ENCODE measurements at regions not wholly inside any gene's neighbourhood (a gene's known extent, or its start where the extent isn't known, plus 50 kb on each side); places are given as distances from the start of the nearest gene placed in this dataset.

GRCh38 chr9:82547995-82548394 is 514.9 kb downstream of the RASEF start:
- no peak for DNase-seq (ENCODE audit: low read depth in 2 of 2)

GRCh38 chr9:82549174-82549821 is 513.6 kb downstream of the RASEF start:
- no peak for DNase-seq (ENCODE audit: low read depth in 2 of 2)

DNA sequence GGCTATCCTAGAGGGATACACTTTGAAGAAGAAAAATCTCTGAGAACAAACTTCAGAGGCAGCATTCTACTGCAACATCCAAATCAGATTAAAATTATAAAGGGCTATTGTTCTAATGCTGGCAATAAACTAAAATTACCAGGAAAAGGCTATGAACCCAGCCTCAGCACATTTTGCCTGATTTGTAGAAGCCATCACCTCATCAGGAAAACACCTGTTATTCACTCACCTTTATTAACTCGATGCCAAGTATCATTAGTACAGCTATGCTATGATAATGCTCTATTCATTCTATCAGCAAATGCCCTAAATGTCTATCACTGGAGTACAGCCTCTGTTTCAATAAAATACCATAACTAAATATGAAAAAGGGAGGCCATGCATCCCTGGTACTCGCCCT is 510.2 kb downstream of the RASEF start:
- DNase-seq (ENCODE audit: low read depth in 2 of 2) = peak in 1 of 2 donors; percentile 11

DNA sequence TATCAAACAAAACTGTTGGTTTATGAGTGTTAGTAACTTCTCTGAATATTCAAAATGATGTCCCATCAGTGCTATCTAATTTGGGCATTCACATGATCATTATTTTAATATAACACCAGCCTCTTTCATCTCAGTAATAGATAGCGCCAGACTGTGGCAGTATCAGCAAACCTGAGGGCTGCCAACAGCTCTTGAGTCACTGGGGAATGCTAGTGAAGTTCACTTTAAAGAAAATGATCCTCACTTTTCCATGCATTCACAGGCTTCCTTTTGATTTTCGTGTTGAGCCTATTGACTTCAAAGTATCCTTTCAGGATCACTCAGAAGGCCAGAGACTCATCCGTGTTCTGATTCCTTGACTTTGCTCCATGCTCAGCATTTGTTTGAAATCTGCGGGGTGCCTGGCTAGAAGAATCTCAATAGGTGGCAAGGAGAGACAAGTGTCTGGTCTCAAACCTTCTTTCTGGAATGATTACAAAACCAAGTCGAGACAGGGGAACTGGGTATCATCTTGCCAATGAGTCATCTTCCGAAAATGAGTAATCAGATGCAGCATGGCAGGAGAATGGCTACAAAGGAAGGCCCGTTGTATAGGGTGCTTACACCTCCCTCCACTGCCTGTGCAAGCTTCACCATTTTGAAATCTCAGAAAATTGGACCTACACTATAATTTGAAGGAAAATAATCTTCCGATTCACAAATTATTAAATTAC is 509.1 kb downstream of the RASEF start:
- no peak for DNase-seq (ENCODE audit: low read depth in 2 of 2)

DNA sequence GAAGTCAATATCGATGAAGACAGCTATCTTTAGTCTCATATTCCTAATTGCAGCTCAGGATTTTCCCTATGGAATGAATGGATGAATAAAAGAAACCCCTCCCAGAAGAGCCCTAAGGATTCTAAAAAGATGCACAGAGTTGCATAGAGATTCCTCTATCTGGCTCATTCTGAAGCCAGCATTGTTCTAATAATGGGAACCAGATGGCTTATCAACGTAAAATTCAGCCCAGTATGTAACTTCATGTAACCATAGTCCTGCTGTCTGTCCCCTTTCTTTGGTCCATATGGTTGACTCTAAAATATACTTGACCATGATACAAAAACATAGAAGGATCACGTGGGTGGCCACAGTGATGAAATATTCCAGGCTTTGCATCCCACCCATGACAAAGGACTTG is 508.6 kb downstream of the RASEF start:
- DNase-seq (ENCODE audit: low read depth in 2 of 2) = no peak

- no peak for DNase-seq (ENCODE audit: low read depth in 2 of 2)
Measured at GRCh38 chr9:82555031-82555430, 507.9 kb downstream of the RASEF start.

GRCh38 chr9:82555431-82556051 is 507.4 kb downstream of the RASEF start:
- DNase-seq (ENCODE audit: low read depth in 2 of 2) = peak in 1 of 2 donors; percentile 75

DNA sequence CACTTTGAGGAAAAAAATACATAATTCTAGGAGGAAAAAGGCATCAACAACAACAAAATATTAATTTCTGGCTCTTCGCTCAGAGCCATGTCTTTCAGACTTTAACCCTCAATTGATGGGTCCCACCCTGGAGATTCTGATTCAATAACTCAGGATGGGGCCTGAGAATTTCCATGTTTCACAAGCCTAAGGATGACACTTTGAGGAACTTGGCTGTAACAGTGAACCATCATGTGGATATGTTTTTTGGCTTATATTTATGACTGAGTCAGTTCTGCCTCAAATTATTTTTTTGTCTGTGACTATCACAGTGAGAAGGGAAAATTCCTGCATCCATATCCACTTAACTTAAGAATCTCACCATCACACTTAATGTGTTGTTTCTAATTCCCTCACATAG is 504.6 kb downstream of the RASEF start:
- no peak for DNase-seq (ENCODE audit: low read depth in 2 of 2)

DNA sequence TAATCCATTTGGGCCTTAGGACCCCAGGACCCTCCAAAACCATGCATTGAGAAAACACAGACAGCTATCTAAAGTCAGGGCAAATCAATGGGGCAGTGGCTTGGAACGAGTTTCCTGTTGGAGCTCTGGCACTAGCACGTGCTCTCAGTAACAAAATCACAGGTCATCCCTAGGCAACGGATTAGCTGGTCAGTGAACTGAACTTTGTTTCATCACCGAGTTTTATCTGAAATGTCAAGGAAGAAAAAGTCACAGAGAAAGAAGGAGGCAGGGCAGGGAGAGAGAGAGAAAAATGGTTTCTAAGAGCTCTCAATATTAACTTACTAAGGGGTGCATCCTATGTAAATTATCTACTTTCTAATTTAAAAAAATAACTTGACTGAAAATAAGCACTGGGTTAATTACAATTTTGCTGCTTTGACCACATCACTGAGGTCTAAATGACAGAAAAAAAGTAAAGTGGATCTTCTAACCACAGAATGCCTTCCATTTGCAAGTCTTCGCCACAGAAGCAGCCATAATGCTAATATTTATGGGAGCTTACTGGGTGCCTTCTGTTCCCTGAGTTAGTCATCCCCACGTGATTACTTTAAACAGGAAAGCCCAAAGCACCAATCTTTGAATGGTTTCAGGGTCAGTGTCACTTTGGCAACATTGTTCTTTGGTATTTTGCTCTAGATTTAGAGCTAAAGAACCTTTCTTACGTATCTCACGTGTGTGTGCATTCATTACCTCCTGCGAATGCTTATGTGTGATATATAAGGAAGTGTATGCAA is 503.9 kb downstream of the RASEF start:
- no peak for DNase-seq (ENCODE audit: low read depth in 2 of 2)

GRCh38 chr9:82560036-82560435 is 502.9 kb downstream of the RASEF start:
- no peak for DNase-seq (ENCODE audit: low read depth in 2 of 2)

DNA sequence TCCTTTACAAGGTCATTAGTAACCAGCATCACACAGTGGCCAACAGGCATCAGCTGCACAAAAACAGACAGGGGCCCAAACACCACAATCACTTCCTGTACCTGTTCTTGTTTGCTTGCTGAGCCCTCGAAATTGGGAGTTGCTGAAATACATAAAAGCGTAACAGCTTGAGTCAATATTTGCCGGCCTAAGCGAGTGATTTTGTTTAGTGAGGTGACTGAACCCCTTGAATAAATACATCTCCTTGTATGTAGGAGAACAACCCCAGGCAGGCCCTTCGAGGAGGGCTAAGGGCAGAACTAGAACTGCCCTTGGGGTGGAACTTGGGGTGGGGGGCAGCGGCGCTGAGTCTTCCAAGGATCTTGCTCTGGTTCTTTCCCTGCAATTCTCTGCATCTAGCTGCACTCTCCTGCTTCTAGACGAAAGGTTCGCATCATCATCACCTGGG is 502.5 kb downstream of the RASEF start:
- DNase-seq (ENCODE audit: low read depth in 2 of 2) = no peak

- no peak for DNase-seq (ENCODE audit: low read depth in 2 of 2)
Measured at GRCh38 chr9:82563094-82563493, 499.8 kb downstream of the RASEF start.

DNA sequence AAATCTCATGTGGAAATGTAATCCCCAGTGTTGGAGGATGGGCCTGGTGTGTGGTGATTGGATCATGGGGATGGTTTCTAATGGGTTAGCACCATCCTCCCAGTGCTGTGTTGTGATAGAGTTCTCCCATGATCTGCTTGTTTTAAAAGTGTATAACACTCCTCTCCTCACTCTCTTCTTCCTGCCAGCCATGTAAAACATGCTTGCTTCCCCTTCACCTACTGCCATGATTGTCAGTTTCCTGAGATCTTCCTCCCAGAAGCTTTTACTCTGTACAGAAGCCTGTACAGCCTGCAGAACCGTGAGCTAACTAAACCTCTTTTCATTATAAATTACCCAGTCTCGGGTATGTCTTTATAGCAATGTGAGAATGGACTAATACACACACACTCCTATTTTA is 499.1 kb downstream of the RASEF start:
- no peak for DNase-seq (ENCODE audit: low read depth in 2 of 2)

DNA sequence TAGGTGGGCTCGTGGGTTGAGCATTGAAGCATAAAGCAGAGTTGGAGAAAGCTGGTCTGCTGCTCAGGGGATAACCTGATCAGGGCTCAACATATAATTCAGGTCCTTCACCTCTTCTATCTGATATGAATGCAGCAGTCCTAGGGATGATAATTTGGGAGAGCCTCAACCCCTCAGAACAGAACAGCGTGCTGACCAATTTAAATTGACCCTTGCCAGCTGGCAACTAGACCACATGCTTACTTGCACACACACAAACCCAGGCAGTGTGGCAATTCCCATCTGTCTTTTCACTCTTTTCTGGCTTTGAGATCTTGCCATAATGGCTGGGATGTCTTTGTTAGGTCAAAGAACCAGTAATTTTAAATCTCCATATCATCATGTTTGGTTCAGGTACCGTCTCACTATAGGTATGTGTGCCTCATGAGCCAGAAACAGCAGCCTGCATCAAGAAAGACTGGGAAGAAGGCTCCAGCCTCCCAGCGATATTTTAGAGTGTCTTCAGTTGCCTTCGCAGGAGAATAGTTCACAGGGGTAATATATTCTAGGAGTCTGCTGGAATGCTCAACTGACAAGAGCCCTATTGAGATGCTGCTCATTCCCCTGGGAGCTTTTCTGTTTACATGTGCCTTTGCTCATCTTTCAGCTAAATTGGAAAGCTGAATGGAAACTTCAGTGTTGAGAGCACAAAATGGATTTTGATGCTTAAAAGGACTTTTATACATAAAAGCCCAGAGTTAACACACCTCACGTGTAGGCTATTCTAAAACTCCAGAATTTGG is 497.6 kb downstream of the RASEF start:
- DNase-seq (ENCODE audit: low read depth in 2 of 2) = no peak

GRCh38 chr9:82567953-82568352 is 495.0 kb downstream of the RASEF start:
- DNase-seq (ENCODE audit: low read depth in 2 of 2) = no peak

GRCh38 chr9:82570226-82570625 is 492.7 kb downstream of the RASEF start:
- DNase-seq (ENCODE audit: low read depth in 2 of 2) = no peak

DNA sequence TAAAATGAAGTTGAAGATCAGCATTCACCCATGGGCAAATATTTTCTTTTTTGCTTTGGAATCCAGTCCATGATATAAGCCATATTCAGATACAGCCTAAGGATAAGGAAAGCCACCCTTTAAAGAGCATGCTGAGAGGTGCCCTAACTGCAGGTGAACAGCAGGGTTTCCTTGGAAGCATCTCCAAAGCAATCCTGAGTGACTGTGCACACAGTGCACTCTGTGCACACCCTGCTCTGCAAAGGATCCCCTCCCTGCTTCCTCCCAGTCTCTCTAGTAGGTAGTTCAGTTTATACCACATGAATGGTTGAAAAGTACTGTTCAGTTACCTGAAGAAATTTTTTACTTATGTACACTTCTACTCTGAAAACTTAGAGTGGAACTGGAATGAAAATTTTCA is 491.4 kb downstream of the RASEF start:
- DNase-seq (ENCODE audit: low read depth in 2 of 2) = no peak

- no peak for DNase-seq (ENCODE audit: low read depth in 2 of 2)
Measured at GRCh38 chr9:82572146-82572545, 490.8 kb downstream of the RASEF start.

GRCh38 chr9:82574911-82575310 is 488.0 kb downstream of the RASEF start:
- no peak for DNase-seq (ENCODE audit: low read depth in 2 of 2)

- DNase-seq (ENCODE audit: low read depth in 2 of 2) = no peak
Measured at GRCh38 chr9:82580921-82581320, 482.0 kb downstream of the RASEF start.

DNA sequence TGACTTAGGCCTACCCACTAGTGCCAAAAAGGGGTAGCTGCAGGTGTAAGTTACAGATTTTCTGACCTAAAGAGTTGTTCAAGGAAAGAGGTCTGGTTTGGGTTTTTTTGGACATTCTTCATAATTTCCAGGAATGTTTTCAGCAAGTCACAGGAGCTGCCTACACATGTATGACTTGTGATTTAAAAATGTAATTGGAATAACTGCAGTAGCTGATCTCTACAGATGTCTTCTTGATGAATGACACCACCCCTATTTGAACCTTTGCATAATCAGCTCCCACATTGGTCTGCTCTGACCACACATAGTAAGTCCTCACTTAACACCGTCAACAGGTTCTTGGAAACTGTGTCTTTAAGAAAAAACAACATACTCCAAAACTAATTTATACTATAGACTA is 481.4 kb downstream of the RASEF start:
- no peak for DNase-seq (ENCODE audit: low read depth in 2 of 2)

Data from lung microvascular endothelial cell (primary cell).